Activated CD8-positive, alpha-beta memory T cell treated with anti-CD3 and anti-CD28 coated beads for 1 hour (primary cell): ENCODE measurements at regions not wholly inside any gene's neighbourhood (a gene's known extent, or its start where the extent isn't known, plus 50 kb on each side); places are given as distances from the start of the nearest gene placed in this dataset.
A peak's percentile ranks its signal among the peaks of the same experiment; 100 is the strongest.

Experiments
- DNase-seq, 2 donors: peaks; one replicate each; pipeline ENCODE4 v3.0.0-alpha.2; 2020; ENCODE audit warnings: low read depth in 1 of 2; ENCODE audit errors: extremely low read depth in 1 of 2

- no peak for DNase-seq
Measured at GRCh38 chr10:83960125-83960524, 179.2 kb upstream of the GHITM start.

- no peak for DNase-seq
Measured at GRCh38 chr10:83961620-83962019, 177.7 kb upstream of the GHITM start.

GRCh38 chr10:83963446-83963845 lies 175.9 kb upstream of the GHITM start:
- no peak for DNase-seq

- no peak for DNase-seq
Measured at GRCh38 chr10:83965473-83965872, 173.8 kb upstream of the GHITM start.

GRCh38 chr10:83968052-83968451 lies 171.3 kb upstream of the GHITM start:
- DNase-seq = no peak

GRCh38 chr10:83978681-83979383 lies 160.5 kb upstream of the GHITM start:
- no peak for DNase-seq

- no peak for DNase-seq
Measured at GRCh38 chr10:83982812-83983211, 156.5 kb upstream of the GHITM start.

GRCh38 chr10:83983578-83984255 lies 155.6 kb upstream of the GHITM start:
- no peak for DNase-seq

- DNase-seq = no peak
Measured at GRCh38 chr10:83984256-83984640, 155.1 kb upstream of the GHITM start.

GRCh38 chr10:83986800-83987199 lies 152.5 kb upstream of the GHITM start:
- DNase-seq = no peak

GRCh38 chr10:83987216-83987615 lies 152.1 kb upstream of the GHITM start:
- no peak for DNase-seq

GRCh38 chr10:83988435-83988834 lies 150.9 kb upstream of the GHITM start:
- no peak for DNase-seq

GRCh38 chr10:83990126-83990525 lies 149.2 kb upstream of the GHITM start:
- DNase-seq = no peak

- no peak for DNase-seq
Measured at GRCh38 chr10:83991986-83992753, 147.1 kb upstream of the GHITM start.

- no peak for DNase-seq
Measured at GRCh38 chr10:83994325-83994724, 145.0 kb upstream of the GHITM start.

GRCh38 chr10:83995738-83996331 lies 143.5 kb upstream of the GHITM start:
- DNase-seq = no peak

- no peak for DNase-seq
Measured at GRCh38 chr10:84004221-84004620, 135.1 kb upstream of the GHITM start.

- DNase-seq = no peak
Measured at GRCh38 chr10:84005403-84005802, 133.9 kb upstream of the GHITM start.

- no peak for DNase-seq
Measured at GRCh38 chr10:84007482-84007881, 131.8 kb upstream of the GHITM start.

- peak in 1 of 2 donors; percentile 11 for DNase-seq
Measured at GRCh38 chr10:84008878-84009277, 130.4 kb upstream of the GHITM start.

- no peak for DNase-seq
Measured at GRCh38 chr10:84012431-84012830, 126.9 kb upstream of the GHITM start.
